ENCODE measurements at regions not wholly inside any gene's neighbourhood (a gene's known extent, or its start where the extent isn't known, plus 50 kb on each side); places are given as distances from the start of the nearest gene placed in this dataset.
"Not testable (repeated sequence)": the region's sequence is repeated elsewhere in the genome, so short reads cannot be mapped to it uniquely, and the experiment has no call there.

DNA sequence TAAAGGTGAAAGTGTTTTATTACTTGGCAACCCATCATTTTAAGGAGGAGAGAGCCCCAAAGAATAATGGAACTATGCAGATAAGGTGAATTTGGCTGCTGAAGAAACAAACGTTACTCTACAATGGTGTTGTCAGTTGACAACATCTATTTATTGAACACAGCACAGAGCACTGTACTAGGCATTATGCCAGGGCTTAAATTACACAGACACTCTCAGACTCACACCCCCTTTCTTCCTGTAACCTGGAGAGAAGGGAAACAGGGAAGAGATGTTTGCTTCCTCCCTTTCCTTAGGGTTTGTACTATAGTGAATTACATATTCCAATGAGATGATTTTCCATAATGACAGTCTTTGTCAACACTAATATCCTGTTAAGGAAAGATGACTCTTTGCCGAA is 94.0 kb upstream of the ATP5MC3 start:
- Histone ChIP-seq H3K27ac (replicated peaks in 1 of 4) (no peak overlapping the region), H3K4me1 (no peaks in the 10 kb centered on the region), H3K36me3 (no peaks in the 10 kb centered on the region), H3K9me3 (no peaks in the 10 kb centered on the region), H3K27me3 (peaks cover 0 to 10% (median 0%) of the 10 kb centered on the region in 4 donors), H3K4me3 (no peak overlapping the region)
- intact Hi-C loops (cut with DNase I) = no loop called here
- TF ChIP-seq POLR2AphosphoS5 (IDR thresholded peaks at IDR 0.05) (no peak), POLR2A (IDR thresholded peaks at IDR 0.05; ENCODE audit: low read depth) (no peak), EP300 (IDR thresholded peaks at IDR 0.05) (no peak)
- TF ChIP-seq, protein P1, sequence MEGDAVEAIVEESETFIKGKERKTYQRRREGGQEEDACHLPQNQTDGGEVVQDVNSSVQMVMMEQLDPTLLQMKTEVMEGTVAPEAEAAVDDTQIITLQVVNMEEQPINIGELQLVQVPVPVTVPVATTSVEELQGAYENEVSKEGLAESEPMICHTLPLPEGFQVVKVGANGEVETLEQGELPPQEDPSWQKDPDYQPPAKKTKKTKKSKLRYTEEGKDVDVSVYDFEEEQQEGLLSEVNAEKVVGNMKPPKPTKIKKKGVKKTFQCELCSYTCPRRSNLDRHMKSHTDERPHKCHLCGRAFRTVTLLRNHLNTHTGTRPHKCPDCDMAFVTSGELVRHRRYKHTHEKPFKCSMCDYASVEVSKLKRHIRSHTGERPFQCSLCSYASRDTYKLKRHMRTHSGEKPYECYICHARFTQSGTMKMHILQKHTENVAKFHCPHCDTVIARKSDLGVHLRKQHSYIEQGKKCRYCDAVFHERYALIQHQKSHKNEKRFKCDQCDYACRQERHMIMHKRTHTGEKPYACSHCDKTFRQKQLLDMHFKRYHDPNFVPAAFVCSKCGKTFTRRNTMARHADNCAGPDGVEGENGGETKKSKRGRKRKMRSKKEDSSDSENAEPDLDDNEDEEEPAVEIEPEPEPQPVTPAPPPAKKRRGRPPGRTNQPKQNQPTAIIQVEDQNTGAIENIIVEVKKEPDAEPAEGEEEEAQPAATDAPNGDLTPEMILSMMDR (IDR thresholded peaks at IDR 0.05) = no peak
- WGBS = 30% methylated on average over 2 of the region's 2 CpGs
- no peak for DNase-seq (ENCODE audit: extremely low spot score)

DNA sequence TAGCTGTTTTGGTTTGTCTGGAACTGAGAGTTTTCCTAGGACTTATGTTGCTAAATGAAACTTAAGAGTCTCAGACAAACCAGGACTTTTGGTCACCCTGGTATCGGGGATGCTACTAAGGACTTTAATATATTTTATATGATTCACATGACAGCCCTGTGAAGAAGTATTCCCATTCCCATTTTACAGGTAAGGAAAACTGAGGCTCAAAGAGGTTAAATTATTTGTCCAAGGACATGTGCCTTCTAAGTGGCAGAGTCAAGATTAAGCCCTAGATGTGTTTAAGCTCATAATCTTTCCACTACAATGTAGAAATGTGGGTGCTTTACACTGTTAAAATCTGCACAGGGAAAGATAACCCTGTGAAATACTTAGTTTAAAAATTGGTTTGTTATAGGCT is 77.7 kb upstream of the ATP5MC3 start:
- WGBS = 100% methylated on average over 1 of the region's 1 CpG
- Histone ChIP-seq H3K4me1 (no peaks in the 10 kb centered on the region), H3K9me3 (no peaks in the 10 kb centered on the region), H3K36me3 (no peaks in the 10 kb centered on the region), H3K27ac (replicated peaks in 1 of 4) (no peak overlapping the region), H3K27me3 (peaks cover 0 to 12% (median 0%) of the 10 kb centered on the region in 4 donors), H3K4me3 (no peak overlapping the region)
- DNase-seq (ENCODE audit: extremely low spot score) = no peak
- no peak for TF ChIP-seq POLR2AphosphoS5 (IDR thresholded peaks at IDR 0.05)
- TF ChIP-seq POLR2A (IDR thresholded peaks at IDR 0.05; ENCODE audit: low read depth) = no peak
- no peak for TF ChIP-seq EP300 (IDR thresholded peaks at IDR 0.05)
- intact Hi-C loops (cut with DNase I) = no loop called here

DNA sequence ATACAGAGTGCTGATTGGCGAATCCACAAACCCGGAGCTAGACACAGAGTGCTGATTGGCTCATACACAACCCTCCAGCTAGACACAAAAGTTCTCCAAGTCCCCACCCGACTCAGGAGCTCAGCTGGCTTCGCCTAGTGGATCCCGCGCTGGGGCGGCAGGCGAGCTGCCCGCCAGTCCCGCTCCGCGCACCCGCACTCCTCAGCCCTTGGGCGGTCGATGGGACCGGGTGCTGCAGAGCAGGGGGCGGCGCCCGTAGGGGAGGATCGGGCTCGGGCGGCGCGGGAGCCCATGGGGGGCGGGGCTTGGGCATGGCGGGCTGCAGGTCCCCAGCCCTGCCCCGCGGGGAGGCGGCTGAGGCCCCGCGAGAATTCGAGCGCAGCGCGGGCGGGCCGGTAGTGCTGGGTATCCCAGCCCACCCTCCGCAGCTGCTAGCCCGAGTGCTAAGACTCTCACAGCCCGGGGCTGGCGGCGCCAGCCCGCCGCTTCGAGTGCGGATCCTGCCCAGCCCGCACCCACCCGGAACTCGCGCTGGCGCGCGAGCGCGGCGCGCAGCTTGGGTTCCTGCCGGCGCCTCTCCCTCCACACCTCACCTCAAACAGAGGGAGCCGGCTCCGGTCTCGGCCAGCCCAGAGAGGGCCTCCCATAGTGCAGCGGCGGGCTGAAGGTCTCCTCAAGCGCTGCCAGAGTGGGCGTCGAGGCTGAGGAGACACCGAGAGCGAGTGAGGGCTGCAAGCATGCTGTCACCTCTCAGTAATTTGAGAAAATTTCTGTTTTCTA is 75.5 kb upstream of the ATP5MC3 start:
- H3K4me1 ChIP-seq = no peaks in the 10 kb centered on the region
- H3K4me3 ChIP-seq = no peak overlapping the region
- no peak for DNase-seq (ENCODE audit: extremely low spot score)
- intact Hi-C loops (cut with DNase I) = no loop called here
- no peaks in the 10 kb centered on the region for H3K36me3 ChIP-seq
- peaks cover 0 to 20% (median 0%) of the 10 kb centered on the region in 4 donors for H3K27me3 ChIP-seq
- TF ChIP-seq POLR2A (IDR thresholded peaks at IDR 0.05; ENCODE audit: low read depth) = no peak
- H3K27ac ChIP-seq (replicated peaks in 1 of 4) = no peak overlapping the region
- WGBS = 89% methylated on average over 45 of the region's 69 CpGs
- H3K9me3 ChIP-seq = no peaks in the 10 kb centered on the region

DNA sequence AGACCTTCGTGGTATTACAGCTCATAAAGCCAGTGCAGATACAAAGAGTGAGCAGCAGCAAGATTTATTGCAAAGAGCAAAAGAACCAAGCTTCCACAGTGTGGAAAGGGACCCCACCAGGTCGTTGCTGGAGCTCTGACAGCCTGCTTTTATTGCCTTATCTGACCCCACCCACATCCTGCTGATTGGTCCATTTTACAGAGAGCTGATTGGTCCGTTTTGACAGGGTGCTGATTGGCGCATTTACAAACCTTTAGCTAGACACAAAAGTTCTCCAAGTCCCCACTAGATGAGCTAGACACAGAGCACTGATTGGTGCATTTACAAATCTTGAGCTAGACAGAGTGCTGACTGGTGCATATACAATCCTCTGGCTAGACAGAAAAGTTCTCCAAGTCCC is 74.9 kb upstream of the ATP5MC3 start:
- intact Hi-C loops (cut with DNase I); H3K9me3 ChIP-seq; H3K4me1 ChIP-seq; H3K36me3 ChIP-seq; H3K4me3 ChIP-seq; DNase-seq (ENCODE audit: extremely low spot score); H3K27ac ChIP-seq (replicated peaks in 1 of 4): not testable (repeated sequence)
- peaks cover 0 to 23% (median 0%) of the 10 kb centered on the region in 4 donors for H3K27me3 ChIP-seq
- 74% methylated on average over 4 of the region's 4 CpGs for WGBS

DNA sequence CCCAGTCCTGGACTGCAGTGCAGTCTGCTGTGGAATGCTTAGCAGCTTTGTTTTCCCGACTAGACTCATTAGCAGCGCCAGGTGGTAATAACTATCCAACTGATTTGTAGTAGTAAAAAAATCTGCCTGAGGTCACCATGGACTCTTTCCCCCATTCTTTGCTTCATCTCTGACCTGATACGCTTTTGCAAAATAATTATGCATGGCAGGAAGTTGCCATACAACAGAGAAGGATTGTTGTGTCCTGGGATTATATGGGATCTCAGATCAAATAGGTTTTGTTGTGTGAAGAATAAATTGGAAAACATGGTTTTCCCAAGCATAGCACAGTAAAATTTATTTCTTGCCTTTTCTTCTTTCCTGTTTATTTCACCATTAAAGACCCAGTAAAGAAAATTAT is 72.4 kb upstream of the ATP5MC3 start:
- 65% methylated on average over 3 of the region's 3 CpGs for WGBS
- no peaks in the 10 kb centered on the region for H3K36me3 ChIP-seq
- no peak overlapping the region for H3K27ac ChIP-seq (replicated peaks in 1 of 4)
- no peak overlapping the region for H3K4me3 ChIP-seq
- peaks cover 0 to 25% (median 0%) of the 10 kb centered on the region in 4 donors for H3K27me3 ChIP-seq
- no peaks in the 10 kb centered on the region for H3K9me3 ChIP-seq
- no peaks in the 10 kb centered on the region for H3K4me1 ChIP-seq
- TF ChIP-seq POLR2A (IDR thresholded peaks at IDR 0.05; ENCODE audit: low read depth) (no peak), POLR2AphosphoS5 (IDR thresholded peaks at IDR 0.05) (no peak), EP300 (IDR thresholded peaks at IDR 0.05) (no peak)
- TF ChIP-seq, protein P1 (IDR thresholded peaks at IDR 0.05) = no peak
- intact Hi-C loops (cut with DNase I) = no loop called here
- DNase-seq (ENCODE audit: extremely low spot score) = no peak

DNA sequence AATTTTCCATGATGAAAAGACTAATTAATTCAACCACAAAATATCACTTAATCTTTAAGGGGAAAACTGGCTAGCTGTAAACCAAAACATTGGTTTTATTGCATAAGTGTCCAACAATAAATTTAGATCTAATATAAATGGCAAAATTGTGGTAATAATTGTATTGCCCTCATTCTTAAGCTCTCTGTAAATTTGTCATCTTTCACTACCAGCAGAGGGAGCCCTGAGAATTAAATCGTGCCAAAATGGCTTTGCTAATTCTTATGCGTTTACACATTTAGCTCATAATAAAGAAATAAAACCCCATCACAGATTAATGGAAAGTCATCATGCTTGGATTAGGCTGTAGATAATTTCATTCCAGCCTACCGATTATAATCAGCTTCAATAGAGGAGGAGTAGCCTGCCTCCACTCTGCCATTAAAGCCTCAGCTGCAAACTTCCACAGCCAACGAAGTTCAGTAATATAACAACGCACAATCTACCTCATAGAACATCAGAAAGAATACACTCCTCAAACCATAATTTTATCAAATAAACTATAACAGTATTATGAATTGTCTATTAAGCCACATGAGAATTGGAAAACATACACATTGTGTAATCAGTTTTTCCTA is 70.0 kb upstream of the ATP5MC3 start:
- intact Hi-C loops (cut with DNase I) = no loop called here
- Histone ChIP-seq H3K36me3 (no peaks in the 10 kb centered on the region), H3K4me3 (no peak overlapping the region), H3K27me3 (peaks cover 0 to 16% (median 0%) of the 10 kb centered on the region in 4 donors), H3K4me1 (no peaks in the 10 kb centered on the region), H3K9me3 (no peaks in the 10 kb centered on the region), H3K27ac (replicated peaks in 1 of 4) (no peak overlapping the region)
- DNase-seq (ENCODE audit: extremely low spot score) = no peak
- WGBS = 19% methylated on average over 5 of the region's 5 CpGs
- TF ChIP-seq EP300 (IDR thresholded peaks at IDR 0.05) = no peak
- TF ChIP-seq, protein P1 (IDR thresholded peaks at IDR 0.05) = peak in 2 of 3 experiments; percentile 43 to 53

All from esophagus muscularis mucosa (tissue), 4 donors.